ENCODE measurements at regions not wholly inside any gene's neighbourhood (a gene's known extent, or its start where the extent isn't known, plus 50 kb on each side); places are given as distances from the start of the nearest gene placed in this dataset.
"Not testable (repeated sequence)": the region's sequence is repeated elsewhere in the genome, so short reads cannot be mapped to it uniquely, and the experiment has no call there.

DNA sequence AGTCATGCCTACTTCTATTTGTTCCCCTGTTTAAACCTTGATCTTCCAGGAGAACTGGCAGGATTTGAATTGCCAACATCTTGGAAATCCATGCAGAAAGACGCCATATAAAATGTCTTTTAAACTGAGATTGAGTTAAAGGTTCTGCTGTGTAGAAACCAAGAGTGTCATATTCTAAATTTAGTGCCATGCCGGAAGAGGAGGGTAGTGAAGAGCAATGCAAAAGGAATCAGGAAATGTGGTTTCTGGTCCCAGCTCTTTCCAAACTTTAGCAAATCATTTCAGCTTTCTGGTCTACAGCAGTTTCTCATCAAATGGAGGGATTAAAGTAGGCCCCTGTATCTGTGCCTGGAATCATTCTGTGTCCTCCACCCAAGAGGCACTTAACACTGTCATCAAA lies 85.7 kb downstream of the BTG1 start:
- DNase-seq: no peak

DNA sequence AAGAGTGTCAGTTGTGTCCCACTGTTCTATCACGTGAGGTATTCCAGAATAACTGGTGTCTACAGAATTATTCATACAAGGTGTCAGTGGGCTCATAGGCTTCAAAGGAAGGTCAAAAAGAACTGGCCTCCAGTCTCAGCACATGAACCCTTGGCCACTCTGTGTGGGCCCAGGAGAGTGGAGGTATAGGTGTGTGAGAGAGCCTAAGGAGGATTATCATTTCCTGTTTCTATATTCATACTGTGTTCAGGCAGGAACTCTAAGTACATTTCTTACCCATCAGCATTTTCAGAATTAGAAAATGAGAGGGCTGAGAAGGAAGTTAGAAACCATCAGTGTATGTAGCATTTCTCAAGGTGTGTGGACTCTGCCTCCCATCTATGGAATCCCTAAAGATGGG lies 87.0 kb downstream of the BTG1 start:
- no peak for DNase-seq

GRCh38 chr12:92056756-92057155 lies 88.9 kb downstream of the BTG1 start:
- DNase-seq: not testable (repeated sequence)

GRCh38 chr12:92056290-92056689 lies 89.4 kb downstream of the BTG1 start:
- DNase-seq: no peak

GRCh38 chr12:92055877-92056276 lies 89.8 kb downstream of the BTG1 start:
- no peak for DNase-seq

DNA sequence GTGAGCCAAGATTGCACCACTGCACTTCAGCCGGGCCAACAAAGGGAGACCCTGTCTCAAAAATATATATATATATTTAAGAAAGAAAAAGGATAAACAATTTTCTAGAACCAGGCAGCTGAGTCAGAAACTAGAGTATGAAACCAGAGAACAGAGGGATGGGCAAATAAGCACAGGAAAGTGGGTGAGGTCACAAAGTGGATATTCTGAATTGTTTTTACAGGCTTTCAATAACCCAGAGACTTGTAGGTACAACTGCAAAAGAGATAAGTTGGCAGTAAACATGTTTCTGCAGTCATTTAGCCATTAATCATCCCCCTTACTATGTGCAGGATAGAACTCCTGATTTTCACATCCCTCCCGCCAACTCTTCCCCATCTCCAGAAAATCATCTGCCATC lies 94.2 kb downstream of the BTG1 start:
- no peak for DNase-seq

DNA sequence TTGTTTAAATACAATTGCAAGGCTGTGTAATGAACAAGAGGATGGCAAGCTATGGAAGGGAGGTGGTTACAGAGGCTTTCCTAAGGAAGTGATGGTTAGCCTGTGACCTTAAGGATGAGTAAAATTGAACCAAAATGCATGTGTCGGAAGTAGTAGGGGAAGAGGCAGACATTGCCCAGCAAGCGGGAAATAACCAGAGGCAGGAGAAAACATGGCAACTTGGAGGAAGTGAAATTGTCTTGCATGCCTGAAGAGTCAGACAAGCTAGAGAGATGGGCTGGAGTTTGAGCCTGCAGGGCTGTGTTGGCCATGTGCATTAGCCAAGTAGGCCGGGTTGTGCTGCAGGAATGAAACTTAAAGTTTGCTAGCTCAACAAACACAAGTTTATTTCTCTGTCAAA lies 96.2 kb downstream of the BTG1 start:
- DNase-seq: no peak

DNA sequence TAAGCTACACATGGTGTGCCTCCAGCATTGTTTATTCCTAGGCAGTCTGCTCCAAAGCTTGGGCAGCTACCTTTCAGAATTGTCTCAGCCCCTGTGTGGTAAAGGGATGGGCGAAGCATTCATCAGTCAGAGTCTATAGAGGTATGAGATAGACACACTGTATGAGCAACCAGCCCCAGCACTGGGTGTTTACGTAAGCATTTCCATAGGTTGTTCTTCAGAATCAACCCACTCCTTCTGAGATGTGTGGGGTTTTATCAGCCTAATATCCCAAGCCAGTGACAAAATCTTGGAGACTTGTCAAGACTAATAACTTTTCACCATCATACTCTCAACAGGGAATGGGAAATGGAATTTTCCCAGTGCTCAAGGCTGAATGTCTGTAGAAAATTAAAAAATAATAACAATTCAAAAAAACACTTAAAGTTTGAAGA lies 98.2 kb downstream of the BTG1 start:
- peak; percentile 16 for DNase-seq

GRCh38 chr12:92046557-92047392 lies 98.9 kb downstream of the BTG1 start:
- DNase-seq: peak; percentile 35

DNA sequence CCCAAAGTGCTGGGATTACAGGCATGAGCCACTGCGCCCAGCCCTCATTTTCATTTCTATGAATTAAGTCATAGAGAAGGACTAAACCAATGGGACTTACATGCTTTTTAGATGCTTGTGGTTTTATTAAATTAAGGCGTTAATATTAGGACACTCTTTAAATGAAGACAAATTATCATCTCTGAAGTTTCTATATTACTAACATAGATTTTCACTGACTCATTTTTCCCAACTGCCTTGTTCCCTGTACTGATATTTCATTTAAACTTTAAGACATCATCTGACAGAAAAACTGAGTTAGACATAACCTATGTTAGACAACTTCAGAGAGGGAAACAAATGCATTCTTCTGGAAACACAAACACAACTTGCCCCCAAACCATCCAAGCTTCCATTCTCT lies 99.8 kb downstream of the BTG1 start:
- DNase-seq: no peak

GRCh38 chr12:92044435-92044834 lies 101.2 kb downstream of the BTG1 start:
- DNase-seq: no peak

DNA sequence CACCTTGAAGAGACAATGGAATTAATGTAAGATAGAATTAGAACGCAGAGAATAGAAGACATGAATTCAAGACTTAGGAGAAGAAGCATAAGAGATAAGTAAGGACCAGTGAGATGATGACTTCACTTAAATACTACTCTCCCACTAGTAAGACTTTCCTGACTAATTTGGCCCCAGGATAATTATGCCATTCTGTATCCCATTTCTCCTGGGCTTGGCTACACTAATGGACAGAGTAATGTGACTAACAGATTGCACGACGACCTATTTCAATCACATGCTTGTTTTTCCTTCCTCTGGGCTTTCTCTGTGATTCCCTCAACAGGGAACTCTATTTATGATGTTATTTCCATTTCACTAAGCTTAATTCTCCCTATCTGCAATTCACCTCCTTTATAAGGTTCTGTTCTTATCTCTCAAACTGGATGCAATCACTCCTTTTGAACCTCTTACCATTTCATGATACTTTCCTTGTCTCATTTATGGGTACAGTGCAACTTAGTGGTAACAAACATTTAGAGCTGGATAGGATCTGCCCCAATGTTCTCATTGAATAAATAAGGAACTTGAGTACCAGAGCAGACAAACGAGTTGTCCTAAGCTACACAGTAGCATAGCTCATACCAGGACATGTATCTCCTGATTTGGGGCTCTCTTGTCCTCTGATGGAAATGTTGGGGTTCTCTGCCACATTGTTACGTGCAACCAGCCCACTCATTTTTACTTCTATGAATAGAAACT lies 102.7 kb downstream of the BTG1 start:
- DNase-seq: no peak

DNA sequence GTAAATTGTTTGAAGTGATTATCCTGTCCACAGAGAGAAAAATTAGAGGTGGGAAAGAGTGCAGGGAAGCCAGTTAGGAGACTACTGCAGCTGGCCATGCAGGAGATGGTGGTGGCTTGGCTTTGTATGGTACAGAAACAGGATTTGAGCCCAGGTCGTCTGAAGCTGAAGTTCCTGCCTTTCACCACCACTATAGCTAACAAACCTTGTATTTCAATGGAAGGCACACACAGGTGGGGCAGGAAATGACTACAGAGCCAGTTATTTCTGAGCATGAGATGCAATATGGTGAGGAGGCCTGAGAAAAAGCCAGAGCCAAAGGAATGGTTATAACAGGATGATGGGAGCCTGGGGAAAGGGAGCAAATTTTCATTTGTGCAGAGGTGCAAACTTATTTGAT lies 103.9 kb downstream of the BTG1 start:
- peak; percentile 24 for DNase-seq

- peak; percentile 50 for DNase-seq
These were observed 106.6 kb downstream of the BTG1 start for GRCh38 chr12:92039046-92039445.

DNA sequence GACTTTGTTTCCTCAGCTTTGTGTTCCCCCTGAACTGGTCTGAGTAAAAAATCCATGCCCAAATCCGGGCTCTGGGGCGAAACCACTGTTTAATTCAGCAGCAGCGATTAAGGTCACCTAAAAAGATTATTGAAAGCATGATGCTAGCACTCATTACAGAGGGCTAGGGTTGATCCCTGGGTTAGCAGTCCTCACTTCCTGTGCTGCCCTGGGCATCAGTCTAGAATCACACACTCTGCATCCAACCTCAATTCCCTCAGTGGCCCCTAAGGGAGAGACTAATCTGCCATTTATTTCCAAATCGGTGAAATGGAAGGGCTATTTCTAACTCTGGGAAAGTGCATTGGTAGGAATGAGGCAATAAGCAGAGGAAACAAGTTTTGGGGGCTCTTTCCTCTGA lies 107.2 kb downstream of the BTG1 start:
- no peak for DNase-seq

DNA sequence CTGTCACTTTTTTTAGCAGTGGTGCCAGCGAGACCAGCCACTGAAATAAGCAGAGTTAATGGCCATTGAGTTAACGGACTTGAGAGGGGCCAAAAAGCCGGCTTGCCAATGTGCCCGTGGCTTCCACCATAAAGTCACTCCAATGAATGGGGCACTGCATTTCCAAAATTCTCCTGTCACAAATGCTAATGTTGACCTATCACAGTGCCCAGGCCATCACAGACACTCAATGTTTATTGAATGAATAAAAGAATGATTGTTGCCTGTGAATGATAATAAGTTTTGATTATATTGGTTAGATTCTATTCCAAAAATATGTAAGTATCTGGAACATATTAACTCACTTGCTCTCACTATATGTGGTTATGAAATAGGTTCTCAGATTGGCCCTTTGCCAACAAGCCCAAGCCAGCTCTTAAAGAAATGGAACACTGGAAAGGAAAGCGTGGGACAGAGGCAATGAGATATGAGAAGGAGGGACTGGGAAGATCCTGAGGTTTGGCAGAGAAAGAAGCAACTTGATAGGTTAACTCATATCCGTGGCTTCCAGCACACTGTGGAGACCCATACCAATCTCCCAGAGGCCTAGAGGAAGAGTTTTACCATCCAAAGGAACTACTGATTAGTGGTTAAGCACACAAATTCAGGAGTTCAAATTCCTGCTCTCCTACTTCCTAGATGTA lies 108.7 kb downstream of the BTG1 start:
- DNase-seq: no peak

DNA sequence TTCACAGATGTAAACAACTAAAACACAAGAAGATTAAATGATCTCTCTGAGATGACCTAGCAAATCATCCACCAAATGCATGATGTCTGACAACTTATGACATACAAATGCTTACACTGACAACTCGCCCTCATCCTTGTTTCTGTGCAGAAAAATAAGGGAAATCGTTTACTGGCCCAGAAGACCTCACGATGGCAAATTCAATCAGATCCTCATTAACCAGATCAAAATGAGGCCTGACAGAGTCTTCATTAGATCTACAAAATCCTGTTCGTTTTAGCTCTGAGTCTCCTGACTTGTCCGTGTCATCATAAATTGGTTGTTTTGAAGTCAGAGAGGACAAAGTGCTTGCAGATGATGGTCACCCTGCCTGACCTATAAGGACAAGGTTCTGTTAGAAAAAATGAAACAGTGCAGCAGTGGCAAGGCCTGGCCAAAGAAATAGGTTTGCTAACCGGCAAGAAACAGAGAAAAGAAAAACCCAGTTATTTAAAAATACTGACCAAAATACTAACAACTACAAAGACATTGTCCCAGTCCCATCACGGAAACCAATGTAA lies 109.5 kb downstream of the BTG1 start:
- no peak for DNase-seq

GRCh38 chr12:92035477-92035876 lies 110.2 kb downstream of the BTG1 start:
- no peak for DNase-seq

GRCh38 chr12:92034858-92035401 lies 110.7 kb downstream of the BTG1 start:
- peak; percentile 73 for DNase-seq

- no peak for DNase-seq
These were observed 111.6 kb downstream of the BTG1 start for GRCh38 chr12:92034083-92034482.

GRCh38 chr12:92032965-92033364 lies 112.7 kb downstream of the BTG1 start:
- DNase-seq: no peak

- no peak for DNase-seq
These were observed 113.5 kb downstream of the BTG1 start for GRCh38 chr12:92032101-92032500.

GRCh38 chr12:92030618-92031017 lies 115.0 kb downstream of the BTG1 start:
- DNase-seq: no peak

All from NCI-H146 (cell line).